H1 (cell line): ENCODE measurements at regions not wholly inside any gene's neighbourhood (a gene's known extent, or its start where the extent isn't known, plus 50 kb on each side); places are given as distances from the start of the nearest gene placed in this dataset.
"Not testable (repeated sequence)": the region's sequence is repeated elsewhere in the genome, so short reads cannot be mapped to it uniquely, and the experiment has no call there.

Source experiments
- CTCF ChIA-PET: fragments of 300-600 bp; sonication (Branson Sonifier 250); formaldehyde crosslinking; loops from one replicate; lab custom pipeline; 2021; ENCODE audit not compliant: partially characterized antibody; lab: Charles Lee
- POLR2A ChIA-PET: fragments of 300-600 bp; sonication (Branson Sonifier 250); formaldehyde crosslinking; loops from one replicate; lab custom pipeline; 2021; ENCODE audit warnings: inconsistent platforms; ENCODE audit not compliant: partially characterized antibody; lab: Charles Lee
- DNase-seq, 2 experiments: peaks; one replicate each; pipeline versions ENCODE4 v3.0.0 to v3.0.0-alpha.2; 2010 to 2022; ENCODE audit warnings: low spot score in 2 of 2, low read depth in 1 of 2, mixed read lengths in 1 of 2
- FAIRE-seq: peaks from 2 replicates; lab custom pipeline; 2011; peaks lifted over from hg19 to GRCh38; lab: Jason Lieb, UNC
- H2AFZ ChIP-seq: 2 replicates; pipeline ENCODE4 v1.8.1; 2012; ENCODE audit warnings: low read length, inconsistent platforms
- H2AK5ac ChIP-seq: 2 replicates; pipeline ENCODE4 v1.6.1; 2013; ENCODE audit warnings: low read depth, low read length
- H2BK120ac ChIP-seq: replicated peaks from 2 replicates; pipeline ENCODE3; 2013; ENCODE audit warnings: low read depth, low read length, inconsistent platforms
- H2BK12ac ChIP-seq: 2 replicates; pipeline ENCODE4 v1.6.1; 2013; ENCODE audit warnings: low read depth, low read length
- H2BK15ac ChIP-seq: 2 replicates; pipeline ENCODE4 v1.6.1; 2013; ENCODE audit warnings: low read length
- H2BK20ac ChIP-seq: 2 replicates; pipeline ENCODE4 v1.6.1; 2013; ENCODE audit warnings: low read length
- H2BK5ac ChIP-seq: 2 replicates; pipeline ENCODE4 v1.6.1; 2013; ENCODE audit warnings: low read depth, low read length
- H3K14ac ChIP-seq: 2 replicates; pipeline ENCODE4 v1.6.1; 2013; ENCODE audit warnings: inconsistent platforms; ENCODE audit not compliant: insufficient read length
- H3K18ac ChIP-seq: 2 replicates; pipeline ENCODE4 v1.6.1; 2013; ENCODE audit warnings: low read length; ENCODE audit errors: extremely low read depth
- H3K23ac ChIP-seq: 2 replicates; pipeline ENCODE4 v1.6.1; 2013; ENCODE audit warnings: inconsistent platforms; ENCODE audit not compliant: insufficient read length
- H3K23me2 ChIP-seq: 2 replicates; pipeline ENCODE4 v1.6.1; 2013; ENCODE audit warnings: low read depth, low read length
- H3K27ac ChIP-seq: 2 replicates; pipeline ENCODE4 v1.6.1; 2011; ENCODE audit warnings: low read depth, low read length, inconsistent platforms
- H3K27me3 ChIP-seq, 4 experiments: replicated peaks in 1 of 4; 1 replicate in 1 of 4; 2 replicates in 3 of 4; pipeline versions ENCODE4 v1.6.1 to v1.8.1; 2011 to 2013; ENCODE audit warnings: low read length in 3 of 4, mild to moderate bottlenecking in 3 of 4, inconsistent platforms in 2 of 4, mixed read lengths in 2 of 4, moderate library complexity in 1 of 4; ENCODE audit not compliant: control insufficient read depth in 3 of 4, insufficient read depth in 3 of 4; ENCODE audit errors: extremely low read depth in 1 of 4
- H3K36me3 ChIP-seq, 4 experiments: 2 replicates each; pipeline versions ENCODE4 v1.6.1 to v1.8.1; 2011 to 2013; ENCODE audit warnings: mild to moderate bottlenecking in 4 of 4, low read length in 3 of 4, moderate library complexity in 2 of 4, control low read depth in 1 of 4, inconsistent platforms in 1 of 4; ENCODE audit not compliant: insufficient read depth in 4 of 4, control insufficient read depth in 2 of 4
- H3K4ac ChIP-seq: replicated peaks from 2 replicates; pipeline ENCODE3; 2013; ENCODE audit warnings: low read length, low read depth, mixed read lengths, inconsistent platforms; ENCODE audit not compliant: insufficient read length
- H3K4me1 ChIP-seq, 4 experiments: replicated peaks in 1 of 4; 1 replicate in 1 of 4; 2 replicates in 3 of 4; pipeline versions ENCODE4 v1.6.1 to v1.8.1; 2011 to 2013; ENCODE audit warnings: low read length in 3 of 4, inconsistent platforms in 2 of 4, mixed read lengths in 1 of 4; ENCODE audit not compliant: insufficient read depth in 4 of 4, control insufficient read depth in 3 of 4
- H3K4me2 ChIP-seq, 2 experiments: 2 replicates each; pipeline versions ENCODE4 v1.6.1 to v1.8.1; 2011 to 2013; ENCODE audit warnings: low read depth in 2 of 2, low read length in 2 of 2, control low read depth in 1 of 2, inconsistent platforms in 1 of 2, mild to moderate bottlenecking in 1 of 2; ENCODE audit not compliant: insufficient read depth in 1 of 2
- H3K4me3 ChIP-seq, 4 experiments: fragments of 200-600, 300-600 bp in 1 of 4; sonication (generic), shearing (Covaris generic), sonication (Bioruptor Twin) in 1 of 4; 2 replicates each; pipeline versions ENCODE4 v1.5.1 to v1.8.1; 2011 to 2016; ENCODE audit warnings: low read length in 4 of 4, low read depth in 3 of 4, control low read depth in 2 of 4, inconsistent platforms in 2 of 4, mild to moderate bottlenecking in 2 of 4, mixed read lengths in 1 of 4, moderate library complexity in 1 of 4; ENCODE audit not compliant: insufficient read depth in 2 of 4; ENCODE audit errors: extremely low read depth in 1 of 4
- H3K56ac ChIP-seq: replicated peaks from 2 replicates; pipeline ENCODE3; 2013; ENCODE audit warnings: low read depth, mild to moderate bottlenecking, mixed read lengths, low read length, inconsistent platforms; ENCODE audit not compliant: insufficient read length
- H3K79me1 ChIP-seq: 2 replicates; pipeline ENCODE4 v1.6.1; 2013; ENCODE audit warnings: low read depth, low read length, control low read depth
- H3K79me2 ChIP-seq, 2 experiments: 2 replicates each; pipeline versions ENCODE4 v1.6.1 to v1.8.1; 2012 to 2013; ENCODE audit warnings: low read length in 2 of 2, mild to moderate bottlenecking in 2 of 2, inconsistent platforms in 1 of 2; ENCODE audit not compliant: insufficient read depth in 2 of 2, control insufficient read depth in 1 of 2
- H3K9ac ChIP-seq, 4 experiments: replicated peaks in 1 of 4; 1 replicate in 1 of 4; 2 replicates in 3 of 4; pipeline versions ENCODE4 v1.6.1 to v1.8.1; 2011 to 2013; ENCODE audit warnings: low read depth in 3 of 4, low read length in 3 of 4, control low read depth in 2 of 4, mild to moderate bottlenecking in 2 of 4, moderate library complexity in 2 of 4, inconsistent platforms in 1 of 4; ENCODE audit errors: extremely low read depth in 1 of 4
- H3K9me3 ChIP-seq, 2 experiments: 2 replicates each; pipeline versions ENCODE4 v1.6.1 to v1.8.1; 2012 to 2013; ENCODE audit warnings: mild to moderate bottlenecking in 2 of 2, moderate library complexity in 2 of 2, control low read depth in 1 of 2, inconsistent platforms in 1 of 2, low read depth in 1 of 2, low read length in 1 of 2, mixed read lengths in 1 of 2; ENCODE audit not compliant: insufficient read depth in 2 of 2
- H4K20me1 ChIP-seq, 2 experiments: replicated peaks in 1 of 2; 2 replicates each; pipeline versions ENCODE3 to v1.8.1; 2011 to 2013; ENCODE audit warnings: inconsistent platforms in 2 of 2, low read length in 2 of 2, mild to moderate bottlenecking in 1 of 2; ENCODE audit not compliant: insufficient read depth in 2 of 2, control insufficient read depth in 1 of 2
- H4K5ac ChIP-seq: 2 replicates; pipeline ENCODE4 v1.6.1; 2013; ENCODE audit warnings: low read length, low read depth, mixed read lengths, inconsistent platforms; ENCODE audit not compliant: insufficient read length
- H4K8ac ChIP-seq: 2 replicates; pipeline ENCODE4 v1.8.0; 2013; ENCODE audit warnings: mild to moderate bottlenecking, moderate library complexity, low read length, inconsistent platforms; ENCODE audit not compliant: insufficient read depth; ENCODE audit errors: extremely low read depth
- H4K91ac ChIP-seq: replicated peaks from 2 replicates; pipeline ENCODE3; 2013; ENCODE audit warnings: low read length, mixed read lengths, inconsistent platforms; ENCODE audit not compliant: insufficient read length
- WGBS, 2 experiments: shearing (Covaris generic) in 1 of 2; methylation state at CpG; one replicate each; pipeline versions ENCODE4 v1.1.6 to v1.1.7; 2013 to 2015; ENCODE audit warnings: low lambda C conversion rate in 2 of 2, mixed read lengths in 2 of 2, inconsistent platforms in 1 of 2, low coverage in 1 of 2, missing lambda C conversion rate in 1 of 2; ENCODE audit not compliant: insufficient replicate concordance in 2 of 2, insufficient coverage in 1 of 2, insufficient read length in 1 of 2; ENCODE audit errors: extremely low coverage in 1 of 2, missing lambda C conversion rate in 1 of 2; 5-methylcytosine and 5-hydroxymethylcytosine counted together

GRCh38 chr1:53399370-53400133, 59.6 kb upstream of the DMRTB1 start:
- H2BK15ac ChIP-seq, H3K79me2 ChIP-seq, H3K9me3 ChIP-seq, H2BK20ac ChIP-seq, H3K79me1 ChIP-seq, H3K27ac ChIP-seq, H3K4ac ChIP-seq, H2AK5ac ChIP-seq, H3K23ac ChIP-seq, H4K20me1 ChIP-seq, H4K8ac ChIP-seq, H3K23me2 ChIP-seq, H3K14ac ChIP-seq, H4K91ac ChIP-seq, CTCF ChIA-PET, H3K18ac ChIP-seq, H3K9ac ChIP-seq, H2BK12ac ChIP-seq, H2BK5ac ChIP-seq, H2BK120ac ChIP-seq, POLR2A ChIA-PET, H2AFZ ChIP-seq, H3K27me3 ChIP-seq, H3K36me3 ChIP-seq, DNase-seq, H3K56ac ChIP-seq, H4K5ac ChIP-seq, H3K4me3 ChIP-seq, FAIRE-seq, H3K4me2 ChIP-seq: not testable (repeated sequence)
- peaks cover 3 to 15% (median 9%) of the 10 kb centered on the region in 4 experiments; a peak in 5 of 7 replicates for H3K4me1 ChIP-seq
- 92% methylated on average over 15 of the region's 15 CpGs; no CpG with 5 or more reads in 1 of the 2 experiments for WGBS, 2 experiments
